Loucy (cell line): ENCODE measurements at regions not wholly inside any gene's neighbourhood (a gene's known extent, or its start where the extent isn't known, plus 50 kb on each side); places are given as distances from the start of the nearest gene placed in this dataset.

ENCODE experiments used
- H2AFZ ChIP-seq: fragments of 200-600 bp; sonication (generic); 2 replicates; pipeline ENCODE4 v1.6.0; 2016; ENCODE audit warnings: antibody characterized with exemption, mild to moderate bottlenecking, low read length, moderate library complexity
- H3F3A ChIP-seq: fragments of 200-600 bp; 2 replicates; pipeline ENCODE4 v1.6.0; 2016; ENCODE audit warnings: antibody characterized with exemption, low read depth, mild to moderate bottlenecking
- H3K27me3 ChIP-seq: fragments of 200-600 bp; sonication (generic); 2 replicates; pipeline ENCODE4 v1.6.1; 2014; ENCODE audit warnings: low read length, mild to moderate bottlenecking; ENCODE audit not compliant: insufficient read depth, poor library complexity, severe bottlenecking
- H3K36me3 ChIP-seq: fragments of 200-600 bp; sonication (generic); 2 replicates; pipeline ENCODE4 v1.6.1; 2016; ENCODE audit warnings: low read length; ENCODE audit not compliant: insufficient read depth
- H3K4me1 ChIP-seq: fragments of 200-600 bp; sonication (generic); 2 replicates; pipeline ENCODE4 v1.5.1; 2014; ENCODE audit warnings: low read length, mild to moderate bottlenecking; ENCODE audit not compliant: insufficient read depth, poor library complexity, severe bottlenecking
- H3K4me2 ChIP-seq: fragments of 200-600 bp; sonication (generic); 2 replicates; pipeline ENCODE4 v1.6.0; 2014; ENCODE audit warnings: antibody characterized with exemption, low read length, low read depth, mild to moderate bottlenecking; ENCODE audit not compliant: poor library complexity, severe bottlenecking
- H3K4me3 ChIP-seq: fragments of 200-600 bp; sonication (generic); 2 replicates; pipeline ENCODE4 v1.5.1; 2014; ENCODE audit warnings: low read length, mild to moderate bottlenecking, mixed read lengths; ENCODE audit not compliant: poor library complexity, severe bottlenecking
- H3K79me2 ChIP-seq: fragments of 200-600 bp; sonication (generic); 2 replicates; pipeline ENCODE4 v1.6.1; 2014; ENCODE audit warnings: low read length; ENCODE audit not compliant: insufficient read depth
- H3K9ac ChIP-seq: fragments of 200-600 bp; sonication (generic); 2 replicates; pipeline ENCODE4 v1.6.0; 2014; ENCODE audit warnings: mild to moderate bottlenecking, low read depth, low read length, moderate library complexity; ENCODE audit not compliant: poor library complexity, severe bottlenecking
- H3K9me2 ChIP-seq: fragments of 200-600 bp; sonication (generic); replicated peaks from 2 replicates; pipeline ENCODE4 v1.6.1; 2016; ENCODE audit warnings: low read depth, low read length, mixed read lengths
- H3K9me3 ChIP-seq: fragments of 200-600 bp; sonication (generic); 2 replicates; pipeline ENCODE4 v1.6.1; 2014; ENCODE audit warnings: mild to moderate bottlenecking, antibody characterized with exemption, low read length, low read depth; ENCODE audit not compliant: insufficient read depth
- H4K20me1 ChIP-seq: fragments of 200-600 bp; sonication (generic); 2 replicates; pipeline ENCODE4 v1.6.0; 2014; ENCODE audit warnings: antibody characterized with exemption, low read length, mild to moderate bottlenecking; ENCODE audit not compliant: insufficient read depth, poor library complexity, severe bottlenecking
- CTCF ChIP-seq: fragments of 200-600 bp; sonication (generic); conservative IDR thresholded peaks from 2 replicates; pipeline ENCODE4 v1.5.1; 2014; ENCODE audit warnings: mild to moderate bottlenecking, antibody characterized with exemption, low read length
- EZH2phosphoT487 ChIP-seq: fragments of 200-600 bp; IDR thresholded peaks from 2 replicates; pipeline ENCODE4 v1.6.1; 2018; ENCODE audit warnings: antibody characterized with exemption, mild to moderate bottlenecking, moderate library complexity, borderline replicate concordance

- Histone ChIP-seq H4K20me1 (no peaks in the 10 kb centered on the region), H3K4me3 (no peak overlapping the region), H3K27me3 (no peaks in the 10 kb centered on the region), H3K4me1 (no peaks in the 10 kb centered on the region), H3K4me2 (no peak overlapping the region), H3K9me3 (peaks cover 1% of the 10 kb centered on the region; the same call in 1 of the 2 replicates), H3K79me2 (no peaks in the 10 kb centered on the region), H3K9me2 (no peaks in the 10 kb centered on the region), H2AFZ (no peak overlapping the region), H3F3A (no peaks in the 10 kb centered on the region), H3K9ac (no peak overlapping the region), H3K36me3 (no peaks in the 10 kb centered on the region)
- TF ChIP-seq EZH2phosphoT487, result no peak
- TF ChIP-seq CTCF, result no peak
Measured at GRCh38 chr2:239557516-239557915, 156.7 kb upstream of the HDAC4 start.

GRCh38 chr2:239555571-239555905 lies 154.7 kb upstream of the HDAC4 start:
- no peaks in the 10 kb centered on the region for H3K9me3 ChIP-seq
- H3K4me3 ChIP-seq, result no peak overlapping the region
- H3K79me2 ChIP-seq, result no peaks in the 10 kb centered on the region
- no peaks in the 10 kb centered on the region for H3F3A ChIP-seq
- no peak overlapping the region for H2AFZ ChIP-seq
- no peaks in the 10 kb centered on the region for H4K20me1 ChIP-seq
- TF ChIP-seq CTCF (no peak), EZH2phosphoT487 (no peak)
- H3K4me1 ChIP-seq, result no peaks in the 10 kb centered on the region
- no peaks in the 10 kb centered on the region for H3K27me3 ChIP-seq
- H3K4me2 ChIP-seq, result no peak overlapping the region
- no peaks in the 10 kb centered on the region for H3K9me2 ChIP-seq
- no peak overlapping the region for H3K9ac ChIP-seq
- H3K36me3 ChIP-seq, result no peaks in the 10 kb centered on the region

- Histone ChIP-seq H3K79me2 (no peaks in the 10 kb centered on the region), H3K4me1 (no peaks in the 10 kb centered on the region), H3F3A (no peaks in the 10 kb centered on the region), H3K4me3 (no peak overlapping the region), H3K4me2 (no peak overlapping the region), H3K9me2 (no peaks in the 10 kb centered on the region), H2AFZ (no peak overlapping the region), H3K27me3 (no peaks in the 10 kb centered on the region), H3K9ac (no peak overlapping the region), H3K36me3 (no peaks in the 10 kb centered on the region), H3K9me3 (no peaks in the 10 kb centered on the region), H4K20me1 (no peaks in the 10 kb centered on the region)
- TF ChIP-seq CTCF (no peak), EZH2phosphoT487 (no peak)
Measured at GRCh38 chr2:239554766-239555570, 154.1 kb upstream of the HDAC4 start.
